ENCODE measurements at regions not wholly inside any gene's neighbourhood (a gene's known extent, or its start where the extent isn't known, plus 50 kb on each side); places are given as distances from the start of the nearest gene placed in this dataset.

DNA sequence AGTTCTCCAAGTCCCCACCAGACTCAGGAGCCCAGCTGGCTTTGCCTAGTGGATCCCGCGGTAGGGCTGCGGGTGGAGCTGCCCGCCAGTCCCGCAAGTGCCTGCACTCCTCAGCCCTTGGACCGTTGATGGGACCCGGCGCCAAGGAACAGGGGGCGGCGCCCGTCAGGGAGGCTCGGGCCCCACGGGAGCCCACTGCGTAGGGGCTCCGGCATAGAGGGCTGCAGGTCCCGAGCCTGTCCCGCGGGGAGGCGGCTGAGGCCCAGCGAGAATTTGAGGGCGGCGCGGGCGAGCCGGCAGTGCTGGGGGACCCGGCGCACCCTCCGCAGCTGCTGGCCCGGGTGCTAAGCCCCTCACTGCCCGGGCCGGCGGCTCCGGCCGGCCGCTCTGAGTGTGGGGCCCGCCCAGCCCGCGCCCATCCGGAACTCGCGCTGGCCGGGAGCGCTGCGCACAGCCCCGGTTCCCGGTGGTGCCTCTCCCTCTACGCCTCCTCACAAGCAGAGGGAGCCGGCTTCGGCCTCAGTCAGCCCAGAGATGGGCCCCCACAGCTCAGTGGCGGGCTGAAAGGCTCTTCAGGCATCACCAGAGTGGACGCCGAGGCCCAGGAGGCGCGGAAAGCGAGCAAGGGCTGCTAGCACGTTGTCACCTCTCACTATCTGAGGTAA lies 452.4 kb upstream of the LRFN5 start:
- TF ChIP-seq EZH2 (IDR thresholded peaks at IDR 0.05; ENCODE audit: borderline replicate concordance, insufficient read depth, low read length, poor library complexity, severe bottlenecking) = no peak
- TF ChIP-seq, protein P1, sequence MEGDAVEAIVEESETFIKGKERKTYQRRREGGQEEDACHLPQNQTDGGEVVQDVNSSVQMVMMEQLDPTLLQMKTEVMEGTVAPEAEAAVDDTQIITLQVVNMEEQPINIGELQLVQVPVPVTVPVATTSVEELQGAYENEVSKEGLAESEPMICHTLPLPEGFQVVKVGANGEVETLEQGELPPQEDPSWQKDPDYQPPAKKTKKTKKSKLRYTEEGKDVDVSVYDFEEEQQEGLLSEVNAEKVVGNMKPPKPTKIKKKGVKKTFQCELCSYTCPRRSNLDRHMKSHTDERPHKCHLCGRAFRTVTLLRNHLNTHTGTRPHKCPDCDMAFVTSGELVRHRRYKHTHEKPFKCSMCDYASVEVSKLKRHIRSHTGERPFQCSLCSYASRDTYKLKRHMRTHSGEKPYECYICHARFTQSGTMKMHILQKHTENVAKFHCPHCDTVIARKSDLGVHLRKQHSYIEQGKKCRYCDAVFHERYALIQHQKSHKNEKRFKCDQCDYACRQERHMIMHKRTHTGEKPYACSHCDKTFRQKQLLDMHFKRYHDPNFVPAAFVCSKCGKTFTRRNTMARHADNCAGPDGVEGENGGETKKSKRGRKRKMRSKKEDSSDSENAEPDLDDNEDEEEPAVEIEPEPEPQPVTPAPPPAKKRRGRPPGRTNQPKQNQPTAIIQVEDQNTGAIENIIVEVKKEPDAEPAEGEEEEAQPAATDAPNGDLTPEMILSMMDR (IDR thresholded peaks at IDR 0.05; ENCODE audit: poor library complexity, severe bottlenecking) = no peak
- TF ChIP-seq, protein P2, sequence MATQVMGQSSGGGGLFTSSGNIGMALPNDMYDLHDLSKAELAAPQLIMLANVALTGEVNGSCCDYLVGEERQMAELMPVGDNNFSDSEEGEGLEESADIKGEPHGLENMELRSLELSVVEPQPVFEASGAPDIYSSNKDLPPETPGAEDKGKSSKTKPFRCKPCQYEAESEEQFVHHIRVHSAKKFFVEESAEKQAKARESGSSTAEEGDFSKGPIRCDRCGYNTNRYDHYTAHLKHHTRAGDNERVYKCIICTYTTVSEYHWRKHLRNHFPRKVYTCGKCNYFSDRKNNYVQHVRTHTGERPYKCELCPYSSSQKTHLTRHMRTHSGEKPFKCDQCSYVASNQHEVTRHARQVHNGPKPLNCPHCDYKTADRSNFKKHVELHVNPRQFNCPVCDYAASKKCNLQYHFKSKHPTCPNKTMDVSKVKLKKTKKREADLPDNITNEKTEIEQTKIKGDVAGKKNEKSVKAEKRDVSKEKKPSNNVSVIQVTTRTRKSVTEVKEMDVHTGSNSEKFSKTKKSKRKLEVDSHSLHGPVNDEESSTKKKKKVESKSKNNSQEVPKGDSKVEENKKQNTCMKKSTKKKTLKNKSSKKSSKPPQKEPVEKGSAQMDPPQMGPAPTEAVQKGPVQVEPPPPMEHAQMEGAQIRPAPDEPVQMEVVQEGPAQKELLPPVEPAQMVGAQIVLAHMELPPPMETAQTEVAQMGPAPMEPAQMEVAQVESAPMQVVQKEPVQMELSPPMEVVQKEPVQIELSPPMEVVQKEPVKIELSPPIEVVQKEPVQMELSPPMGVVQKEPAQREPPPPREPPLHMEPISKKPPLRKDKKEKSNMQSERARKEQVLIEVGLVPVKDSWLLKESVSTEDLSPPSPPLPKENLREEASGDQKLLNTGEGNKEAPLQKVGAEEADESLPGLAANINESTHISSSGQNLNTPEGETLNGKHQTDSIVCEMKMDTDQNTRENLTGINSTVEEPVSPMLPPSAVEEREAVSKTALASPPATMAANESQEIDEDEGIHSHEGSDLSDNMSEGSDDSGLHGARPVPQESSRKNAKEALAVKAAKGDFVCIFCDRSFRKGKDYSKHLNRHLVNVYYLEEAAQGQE (IDR thresholded peaks at IDR 0.05; ENCODE audit: borderline replicate concordance) = no peak
- no peak for TF ChIP-seq RAD21 (conservative IDR thresholded peaks at IDR 0.05)
- TF ChIP-seq TAF1 (IDR thresholded peaks at IDR 0.05; ENCODE audit: low read depth) = no peak
- TF ChIP-seq SMC3 (conservative IDR thresholded peaks at IDR 0.05; ENCODE audit: poor library complexity) = no peak
- TF ChIP-seq EP300 (conservative IDR thresholded peaks at IDR 0.05; ENCODE audit: poor library complexity, severe bottlenecking) = no peak

All from neural cell (in vitro differentiated cells).